HG02642 (cell line): ENCODE measurements at regions not wholly inside any gene's neighbourhood (a gene's known extent, or its start where the extent isn't known, plus 50 kb on each side); places are given as distances from the start of the nearest gene placed in this dataset.
A peak's percentile ranks its signal among the peaks of the same experiment; 100 is the strongest.

Source experiments
- ATAC-seq: cut with Tn5 transposase; IDR thresholded peaks from one replicate; pipeline ENCODE4 v1.9.1; 2021; ENCODE audit warnings: mild to moderate bottlenecking; ENCODE audit not compliant: unreplicated experiment, poor library complexity

DNA sequence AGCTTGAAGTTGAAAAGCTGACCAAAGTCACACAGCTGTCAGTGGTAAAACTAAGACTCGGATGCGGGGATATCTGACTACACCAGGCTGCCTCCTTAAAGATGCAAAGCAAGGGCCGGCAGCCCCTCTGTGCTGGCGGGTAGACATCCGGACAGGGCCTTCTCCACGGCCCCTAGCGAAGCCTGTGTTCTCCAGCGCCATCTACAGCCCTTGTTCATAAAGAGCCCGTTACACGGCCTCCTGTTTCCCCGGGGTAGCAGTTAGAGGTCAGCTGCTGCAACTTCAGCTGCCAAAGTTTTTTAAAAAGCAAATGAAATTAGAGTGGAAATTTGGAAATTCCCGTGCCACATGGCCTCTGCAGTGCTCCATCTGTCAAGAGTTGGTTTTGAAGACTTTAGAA is 383.0 kb downstream of the TBL1XR1 start:
- ATAC-seq: peak; percentile 99

GRCh38 chr3:176807938-176808337 is 389.3 kb downstream of the TBL1XR1 start:
- ATAC-seq: no peak

DNA sequence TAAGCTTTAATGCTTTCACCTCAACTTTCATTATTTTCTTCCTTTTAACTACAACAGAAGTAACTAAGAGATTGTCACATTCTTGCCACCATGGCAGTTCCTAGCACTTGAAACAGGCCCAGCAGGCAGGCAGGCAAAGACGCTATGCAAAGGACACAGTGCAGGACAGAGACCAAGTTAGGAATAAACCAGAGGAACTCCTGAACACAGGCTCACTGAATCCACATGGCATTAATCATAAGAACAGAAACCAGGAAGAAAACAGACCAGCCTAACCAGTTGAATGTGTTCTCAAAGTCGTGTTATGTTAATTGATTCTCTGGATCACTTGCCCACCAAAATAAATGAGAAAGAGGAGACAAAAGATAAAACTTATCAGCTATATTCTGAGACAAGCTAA is 397.6 kb downstream of the TBL1XR1 start:
- ATAC-seq: no peak

GRCh38 chr3:176798680-176799079 is 398.6 kb downstream of the TBL1XR1 start:
- ATAC-seq: no peak

DNA sequence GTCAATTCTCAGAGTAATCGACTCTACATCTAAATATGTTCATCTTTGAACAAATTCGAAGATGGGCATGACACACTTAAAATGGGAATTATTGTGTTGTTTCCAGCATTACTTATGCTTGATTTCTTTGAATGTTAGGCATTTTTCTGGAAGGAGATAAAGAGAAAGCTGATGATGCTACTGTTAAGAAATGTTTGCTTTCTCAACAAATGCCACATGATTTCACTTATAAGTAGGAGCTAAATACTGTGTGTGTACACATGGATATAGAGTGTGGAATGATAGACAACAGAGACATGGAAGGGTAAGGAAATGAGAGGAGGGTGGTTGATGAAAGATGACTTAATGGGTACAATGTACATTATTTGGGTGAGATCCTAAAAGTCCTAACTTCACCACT is 400.9 kb downstream of the TBL1XR1 start:
- ATAC-seq: no peak

- no peak for ATAC-seq
Measured at GRCh38 chr3:176795891-176796290, 401.4 kb downstream of the TBL1XR1 start.

GRCh38 chr3:176794406-176794805 is 402.9 kb downstream of the TBL1XR1 start:
- no peak for ATAC-seq

DNA sequence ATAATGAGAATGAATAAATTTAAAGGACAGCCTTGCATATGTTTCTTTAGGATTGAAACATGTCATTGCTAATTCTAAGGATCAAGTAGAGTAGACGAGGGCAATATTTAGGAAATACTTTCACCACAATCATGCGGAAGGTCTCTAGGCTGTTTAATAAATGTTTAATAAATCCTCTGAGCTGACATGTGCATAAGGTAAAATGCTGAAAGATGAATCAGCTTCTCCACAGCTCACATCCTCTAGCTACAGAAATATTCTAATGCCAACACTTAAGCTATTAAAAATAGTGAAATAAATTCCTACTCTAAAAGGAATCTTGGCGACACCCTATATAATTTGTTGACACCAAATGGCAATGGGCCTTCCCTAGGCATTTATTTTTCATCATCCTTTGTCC is 407.3 kb downstream of the TBL1XR1 start:
- ATAC-seq: no peak

GRCh38 chr3:176789281-176789705 is 408.0 kb downstream of the TBL1XR1 start:
- ATAC-seq: no peak

DNA sequence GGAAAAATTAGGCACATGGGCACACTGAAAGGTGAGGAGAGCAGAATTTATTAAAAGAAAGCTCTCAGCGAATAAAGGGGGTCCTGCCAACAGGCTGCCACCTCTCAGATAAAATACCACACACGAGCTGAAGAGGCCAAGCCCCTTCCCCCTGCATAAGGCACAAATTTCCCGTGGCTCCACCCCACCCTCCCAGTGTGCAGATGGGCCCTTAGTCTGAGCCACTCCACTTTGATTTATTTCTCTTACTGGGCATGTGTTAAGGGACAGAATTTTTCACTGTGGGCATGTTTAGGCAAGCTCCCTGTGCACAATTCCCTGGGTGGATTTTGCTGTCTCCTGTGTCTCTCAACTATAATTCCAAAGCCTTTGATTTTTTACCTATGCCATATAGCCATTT is 409.8 kb downstream of the TBL1XR1 start:
- ATAC-seq: no peak

GRCh38 chr3:176785171-176785570 is 412.1 kb downstream of the TBL1XR1 start:
- ATAC-seq: no peak

DNA sequence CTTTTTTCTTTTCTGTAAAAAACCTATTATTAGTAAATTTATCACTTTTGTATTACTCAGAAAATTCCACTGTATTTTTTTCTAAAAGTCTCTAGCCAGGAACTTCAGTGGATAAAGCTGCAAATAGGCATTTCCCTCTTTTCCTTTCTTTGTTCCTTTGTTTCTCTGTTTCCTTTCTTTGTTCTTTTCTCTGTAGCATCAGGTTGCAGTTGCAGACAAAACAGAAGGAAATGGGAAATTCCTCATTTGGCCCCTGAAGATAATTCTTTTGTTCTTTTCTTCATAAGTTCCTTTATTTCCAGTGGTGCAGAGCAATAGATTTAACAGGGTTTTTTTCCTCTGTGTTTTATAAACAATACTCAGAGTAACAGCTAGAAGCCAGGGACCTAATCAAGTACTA is 416.5 kb downstream of the TBL1XR1 start:
- no peak for ATAC-seq

DNA sequence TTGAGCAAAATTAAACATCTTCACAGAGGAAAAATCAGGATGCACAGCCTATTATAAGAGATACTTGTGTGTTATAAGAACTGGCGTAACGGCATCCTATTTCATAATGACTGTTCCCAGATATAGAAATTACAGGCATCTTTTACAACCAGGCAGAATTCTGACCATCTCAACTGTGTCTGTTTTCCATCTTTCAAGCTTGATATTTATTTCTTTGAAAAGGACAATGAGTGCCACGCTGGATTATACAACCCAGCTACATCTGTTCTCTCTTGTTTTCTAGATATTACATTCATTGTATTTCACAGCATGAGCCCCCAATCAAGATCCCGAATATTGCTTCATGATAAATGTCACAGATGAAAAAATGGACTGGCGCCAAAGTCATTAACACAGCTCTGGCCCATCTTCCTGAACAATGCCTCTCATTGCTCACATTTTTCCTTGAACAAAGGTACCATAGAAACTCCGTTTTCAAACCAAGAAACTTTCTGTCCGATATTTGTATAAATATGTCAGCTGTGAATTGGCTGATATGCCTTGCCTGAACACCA is 420.6 kb downstream of the TBL1XR1 start:
- ATAC-seq: no peak

GRCh38 chr3:176769547-176770190 is 427.6 kb downstream of the TBL1XR1 start:
- no peak for ATAC-seq

DNA sequence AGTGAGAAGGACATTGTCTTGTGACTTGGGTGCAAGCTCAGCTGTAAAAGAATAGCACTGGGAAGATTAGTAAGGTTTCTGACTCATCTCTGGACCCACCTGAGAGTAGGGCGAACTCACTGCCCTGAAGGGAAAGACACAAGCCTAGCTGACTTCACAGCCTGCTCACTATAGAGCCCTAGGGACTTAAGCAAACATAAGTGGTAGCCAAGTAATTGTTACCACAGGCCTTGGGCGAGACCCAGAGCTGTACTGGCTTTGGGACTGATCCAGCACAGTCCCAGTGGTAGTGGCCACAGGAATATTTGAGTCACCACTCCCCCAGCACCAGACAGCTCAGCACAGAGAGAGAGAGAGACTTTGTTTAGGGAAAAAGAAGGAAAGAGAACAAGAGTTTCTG is 429.9 kb downstream of the TBL1XR1 start:
- ATAC-seq: no peak

DNA sequence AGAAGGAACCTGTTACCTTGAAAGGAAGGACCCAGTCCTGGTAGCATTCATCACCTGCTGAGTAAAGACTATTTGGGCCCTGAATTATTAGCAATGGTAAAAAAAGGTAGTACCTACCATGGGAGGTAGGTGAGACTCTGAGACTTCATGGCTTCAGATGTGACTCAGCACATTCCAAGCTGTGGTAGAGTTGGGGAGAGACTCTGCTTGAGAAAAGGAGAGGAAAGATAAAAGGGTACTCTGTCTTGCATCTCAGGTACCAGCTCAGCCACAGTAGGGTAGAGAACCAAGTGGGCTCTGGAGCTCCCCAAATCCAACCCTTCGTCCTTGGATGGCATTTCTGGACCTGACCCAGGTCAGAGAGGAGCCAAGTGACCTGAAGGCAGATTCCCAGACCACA is 430.4 kb downstream of the TBL1XR1 start:
- ATAC-seq: no peak

DNA sequence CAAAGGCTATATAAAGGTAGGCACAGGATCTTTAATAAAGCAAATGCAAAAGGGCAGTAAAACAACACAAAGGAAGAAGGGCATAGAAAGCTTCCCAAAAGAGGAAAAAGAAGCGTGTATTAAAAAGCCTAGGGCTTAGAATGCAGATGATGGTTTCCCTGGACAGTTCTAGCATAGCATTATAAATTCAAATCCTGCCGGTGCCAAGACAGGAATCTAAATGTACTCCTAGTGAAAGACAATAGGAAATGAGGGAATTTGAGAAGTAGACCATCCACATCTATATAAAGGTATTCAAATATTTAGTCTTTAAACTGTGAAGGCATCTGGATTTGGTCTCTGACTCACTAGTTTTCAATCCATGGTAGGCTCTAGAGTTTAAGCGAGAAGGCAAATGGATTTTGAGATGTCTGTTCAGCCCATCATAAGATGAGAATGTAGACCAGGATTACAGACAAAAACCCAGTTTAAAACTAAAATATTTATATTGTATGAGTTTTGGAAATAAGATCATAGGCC is 431.8 kb downstream of the TBL1XR1 start:
- ATAC-seq: no peak

DNA sequence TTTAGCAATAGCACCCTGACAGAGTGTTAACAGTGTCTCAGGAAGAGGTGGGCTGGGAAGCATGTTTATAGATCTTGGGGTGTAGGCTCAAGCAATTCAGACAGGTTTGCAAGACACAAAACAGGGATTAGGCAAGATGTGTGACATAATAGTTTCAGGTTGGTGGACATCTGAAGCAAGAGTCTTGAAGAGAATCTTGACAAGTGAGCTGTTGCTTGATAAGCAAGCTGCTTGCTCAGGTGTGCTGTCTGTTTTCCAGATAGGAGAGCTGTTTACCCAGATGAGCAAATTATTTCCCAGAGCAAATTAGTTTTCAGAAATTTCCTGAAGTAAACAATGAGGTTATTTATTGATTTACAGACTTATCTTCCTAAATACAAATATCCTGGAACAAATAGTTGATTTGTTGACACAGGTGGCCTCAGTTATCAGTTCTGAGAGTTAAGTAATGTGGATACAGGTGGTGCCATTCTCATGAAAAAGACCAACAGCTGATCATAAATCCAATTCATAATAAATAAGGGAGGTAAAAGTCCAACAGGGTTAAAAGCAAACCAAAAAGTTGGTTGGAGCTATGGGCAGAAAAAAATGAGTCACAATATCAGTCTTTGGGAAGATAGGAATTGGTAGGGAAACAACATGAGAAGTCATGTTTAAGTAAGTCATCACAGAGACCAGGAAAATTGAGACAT is 437.3 kb downstream of the TBL1XR1 start:
- ATAC-seq: no peak

DNA sequence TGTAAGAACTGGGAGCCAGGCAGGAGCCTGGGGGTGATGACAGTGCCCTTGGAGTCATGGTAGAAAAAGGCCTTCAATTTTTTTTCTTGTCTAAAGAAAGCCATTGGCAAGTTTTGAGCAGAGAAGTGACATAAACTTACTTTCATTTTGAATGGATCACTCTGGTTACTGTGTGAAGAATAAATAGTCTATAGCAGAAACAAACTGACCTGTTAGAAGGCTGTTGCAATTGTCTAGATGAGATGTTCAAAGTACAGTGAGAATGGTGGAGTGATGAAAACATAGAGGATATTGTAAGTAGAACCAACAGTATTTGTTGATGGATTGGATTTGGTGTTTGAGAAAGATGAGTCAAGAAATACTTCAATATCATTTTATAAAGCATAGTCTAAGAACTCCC is 439.9 kb downstream of the TBL1XR1 start:
- ATAC-seq: no peak

DNA sequence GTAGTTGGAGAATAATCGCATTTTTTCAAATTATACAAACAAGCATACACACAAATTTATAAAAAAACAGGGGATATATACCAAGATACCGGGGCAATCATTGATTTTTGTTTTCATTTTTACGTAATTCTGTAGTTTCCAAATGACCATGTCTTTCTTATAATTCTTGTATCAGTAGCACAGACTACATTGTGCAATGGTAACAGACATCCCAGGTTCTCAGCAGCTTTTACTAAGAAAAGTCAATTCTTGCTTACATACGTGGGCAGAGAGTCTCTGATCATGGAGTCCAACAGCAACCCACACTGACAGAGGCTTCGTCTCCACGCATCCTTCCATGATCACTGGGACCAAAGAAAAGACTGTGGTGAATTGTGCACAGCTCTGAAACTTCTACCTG is 441.3 kb downstream of the TBL1XR1 start:
- no peak for ATAC-seq

DNA sequence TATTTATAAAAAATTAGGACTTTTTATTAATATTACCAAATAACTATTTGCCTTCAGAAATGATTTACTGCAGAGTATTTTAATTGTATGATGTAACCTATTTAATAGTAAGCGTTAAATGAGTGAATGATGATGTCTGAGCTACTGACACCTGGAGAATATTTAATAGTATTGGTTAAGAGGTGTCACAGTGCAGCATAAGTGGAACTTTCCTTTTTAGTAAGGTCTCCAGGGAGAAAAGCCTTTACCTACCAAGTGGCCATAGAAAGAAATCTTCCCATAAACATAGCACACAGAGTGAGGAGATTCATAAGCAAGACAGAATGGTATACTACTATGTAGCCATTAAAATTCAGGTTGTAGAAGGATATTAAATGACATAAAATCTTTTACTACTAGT is 441.7 kb downstream of the TBL1XR1 start:
- ATAC-seq: no peak

GRCh38 chr3:176741664-176742047 is 455.6 kb downstream of the TBL1XR1 start:
- ATAC-seq: no peak
